Brain microvascular endothelial cell (primary cell): ENCODE measurements at regions not wholly inside any gene's neighbourhood (a gene's known extent, or its start where the extent isn't known, plus 50 kb on each side); places are given as distances from the start of the nearest gene placed in this dataset.

Source experiments
- DNase-seq: peaks from one replicate; pipeline ENCODE4 v3.0.0-alpha.2; 2020
- H3K27ac ChIP-seq: fragments of 250-450 bp; sonication (Bioruptor Pico); 2 replicates; pipeline ENCODE4 v1.5.1; 2020; ENCODE audit warnings: mild to moderate bottlenecking, moderate library complexity
- H3K27me3 ChIP-seq: fragments of 250-450 bp; sonication (Bioruptor Pico); replicated peaks from 2 replicates; pipeline ENCODE4 v1.5.1; 2020; ENCODE audit warnings: mild to moderate bottlenecking
- H3K36me3 ChIP-seq: fragments of 250-450 bp; sonication (Bioruptor Pico); replicated peaks from 2 replicates; pipeline ENCODE4 v1.5.1; 2020; ENCODE audit warnings: mild to moderate bottlenecking
- H3K4me3 ChIP-seq: 2 replicates; pipeline ENCODE4 v1.5.1; 2011; ENCODE audit warnings: low read depth, mild to moderate bottlenecking, control low read depth, low read length, moderate library complexity
- CTCF ChIP-seq: IDR thresholded peaks from 2 replicates; pipeline ENCODE4 v1.5.1; 2011; ENCODE audit warnings: low read depth, mild to moderate bottlenecking, moderate library complexity, low read length, control low read depth, inconsistent platforms; ENCODE audit errors: missing control alignments
- in situ Hi-C: cut with HindIII; loops from 2 replicates; pipeline ENCODE4 v1.10.0; 2017; ENCODE audit warnings: low sequenced_read_pairs, low pct_ligation_motif_present

DNA sequence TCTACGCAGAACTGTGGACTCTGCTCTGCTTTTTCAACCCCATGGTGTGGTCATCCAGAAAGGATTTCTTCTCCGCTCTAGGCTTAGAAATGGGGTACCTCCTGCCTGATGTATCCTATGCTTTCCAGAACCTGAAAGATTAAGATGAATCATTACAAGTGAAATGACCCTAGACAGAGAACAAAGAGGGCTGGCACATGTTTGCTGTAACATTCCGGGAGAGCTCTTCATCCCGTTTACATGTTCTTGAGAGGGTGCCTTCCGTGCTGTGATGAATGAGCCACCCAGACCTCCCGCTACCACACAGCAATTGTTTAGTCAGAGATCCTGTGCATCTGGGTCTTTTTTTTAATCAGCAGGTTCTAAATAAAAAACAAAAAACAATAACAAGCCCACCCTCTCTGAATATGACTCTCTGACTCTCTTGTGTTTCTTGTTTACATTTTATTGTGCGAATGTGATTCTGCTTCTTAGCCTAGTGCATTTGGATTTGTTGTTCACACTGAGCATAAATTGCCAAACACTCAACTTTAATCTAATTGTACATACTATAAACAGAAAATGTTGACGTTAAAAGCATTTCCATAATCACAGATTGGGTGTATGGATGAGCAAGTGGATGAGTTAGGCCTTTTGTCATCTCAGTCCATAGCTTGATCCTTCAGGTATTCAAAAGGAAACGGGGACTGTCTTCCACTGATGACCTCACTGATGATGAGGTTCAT lies 87.1 kb downstream of the GPR88 start:
- peak overlapping the region; percentile 96 for H3K27ac ChIP-seq

DNA sequence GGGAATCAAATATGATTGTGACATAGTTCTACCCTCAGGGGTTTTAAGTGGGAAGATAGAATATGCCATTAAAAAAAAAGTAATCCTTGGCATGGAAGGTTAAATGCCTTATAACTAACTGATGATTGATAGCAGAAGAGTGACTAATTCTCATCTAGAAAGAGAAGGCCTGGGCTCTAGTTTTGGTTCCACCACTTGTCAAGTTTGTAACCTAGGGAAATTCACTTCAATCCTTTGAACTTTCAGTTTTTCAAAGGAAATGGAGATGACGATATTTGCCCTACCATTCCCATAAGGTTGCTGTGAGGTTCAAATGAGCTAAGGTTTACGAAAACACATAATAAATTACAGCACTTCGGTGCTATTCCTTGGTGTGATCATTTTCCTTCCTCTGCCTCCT lies 88.5 kb downstream of the GPR88 start:
- Histone ChIP-seq H3K36me3 (no peaks in the 10 kb centered on the region), H3K27me3 (no peaks in the 10 kb centered on the region), H3K27ac (peak overlapping the region; percentile 82), H3K4me3 (no peak overlapping the region)
- no peak for DNase-seq
- no peak for TF ChIP-seq CTCF
- in situ Hi-C loops: loop anchor here (10.0 kb wide), 1 partner anchor 238 kb away; no protein-coding TSS in a partner anchor

More for the DNA sequence above, 87.1 kb downstream of the GPR88 start:
- H3K27me3 ChIP-seq: no peaks in the 10 kb centered on the region
- in situ Hi-C loops: loop anchor here (10.0 kb wide), 1 partner anchor 240 kb away; no protein-coding TSS in a partner anchor
- no peak for TF ChIP-seq CTCF
- H3K36me3 ChIP-seq: no peaks in the 10 kb centered on the region
- peak; percentile 59 for DNase-seq
- H3K4me3 ChIP-seq: no peak overlapping the region

DNA sequence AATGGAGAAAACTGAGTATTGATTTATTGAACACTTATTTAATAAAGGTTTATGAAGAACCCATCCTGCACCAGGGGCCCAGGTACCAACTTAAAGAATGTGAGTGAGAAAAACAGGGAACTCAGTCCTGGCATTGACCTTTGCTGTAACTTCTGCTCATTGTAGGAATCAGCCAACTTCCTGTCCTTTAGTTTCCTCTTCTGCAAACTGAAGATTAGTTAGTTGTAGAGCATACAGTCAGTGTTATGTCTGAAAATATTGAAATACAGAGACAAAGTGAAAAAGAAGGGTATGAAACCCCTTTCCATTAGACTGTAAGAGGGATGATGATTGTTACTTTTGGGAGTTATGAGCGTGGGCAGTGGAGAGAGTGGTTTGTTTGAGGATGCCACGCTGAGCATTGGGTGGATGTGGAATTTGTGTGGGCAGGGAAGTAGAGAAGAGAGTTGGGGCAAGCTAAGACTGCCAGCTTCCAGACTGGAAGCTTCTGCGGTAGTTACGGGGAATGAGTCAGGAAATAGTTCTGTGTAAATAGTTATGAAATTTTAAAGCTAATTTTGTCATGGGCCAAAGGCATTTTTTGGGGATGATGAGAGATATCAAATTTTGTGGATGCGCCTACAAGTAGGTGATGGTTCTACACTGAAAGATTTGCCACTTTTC lies 89.2 kb downstream of the GPR88 start:
- peak; percentile 73 for DNase-seq

GRCh38 chr1:100627936-100628335 lies 90.0 kb downstream of the GPR88 start:
- TF ChIP-seq CTCF: no peak
- Histone ChIP-seq H3K27ac (peak overlapping the region; percentile 82), H3K27me3 (no peaks in the 10 kb centered on the region), H3K36me3 (no peaks in the 10 kb centered on the region), H3K4me3 (no peak overlapping the region)
- in situ Hi-C loops: loop anchor here (10.0 kb wide), 1 partner anchor 237 kb away; no protein-coding TSS in a partner anchor
- no peak for DNase-seq

More for the DNA sequence above, 89.2 kb downstream of the GPR88 start:
- no peak for TF ChIP-seq CTCF
- H3K27me3 ChIP-seq: no peaks in the 10 kb centered on the region
- no peaks in the 10 kb centered on the region for H3K36me3 ChIP-seq
- in situ Hi-C loops: loop anchor here (10.0 kb wide), 1 partner anchor 238 kb away; no protein-coding TSS in a partner anchor
- no peak overlapping the region for H3K4me3 ChIP-seq
- H3K27ac ChIP-seq: peak overlapping the region; percentile 82

GRCh38 chr1:100628631-100629081 lies 90.7 kb downstream of the GPR88 start:
- no peaks in the 10 kb centered on the region for H3K27me3 ChIP-seq
- in situ Hi-C loops: loop anchor here (10.0 kb wide), 1 partner anchor 236 kb away; no protein-coding TSS in a partner anchor
- DNase-seq: no peak
- no peaks in the 10 kb centered on the region for H3K36me3 ChIP-seq
- no peak for TF ChIP-seq CTCF
- H3K4me3 ChIP-seq: no peak overlapping the region
- peak overlapping the region; percentile 82 for H3K27ac ChIP-seq
